BJ (cell line): ENCODE measurements at regions not wholly inside any gene's neighbourhood (a gene's known extent, or its start where the extent isn't known, plus 50 kb on each side); places are given as distances from the start of the nearest gene placed in this dataset.

Source experiments
- CTCF ChIA-PET: fragments of 350-600 bp; formaldehyde crosslinking; extraction: SDS; loops from one replicate; lab custom pipeline; 2021; ENCODE audit warnings: antibody characterized with exemption, inconsistent platforms; lab: Yijun Ruan, JAX
- POLR2A ChIA-PET: fragments of 300-600 bp; sonication (Branson Sonifier 250); formaldehyde crosslinking; extraction: SDS; loops from one replicate; lab custom pipeline; 2021; ENCODE audit warnings: antibody characterized with exemption; lab: Charles Lee
- DNase-seq: peaks from one replicate; pipeline ENCODE4 v3.0.0-alpha.2; 2011; ENCODE audit warnings: low read depth
- H3K27me3 ChIP-seq: 2 replicates; pipeline ENCODE4 v1.6.0; 2011; ENCODE audit warnings: low read length; ENCODE audit not compliant: control insufficient read depth, insufficient read depth
- H3K36me3 ChIP-seq: 2 replicates; pipeline ENCODE4 v1.5.1; 2011; ENCODE audit warnings: low read length; ENCODE audit not compliant: control insufficient read depth, insufficient read depth
- H3K4me3 ChIP-seq: 2 replicates; pipeline ENCODE4 v1.5.1; 2011; ENCODE audit warnings: low read depth, mild to moderate bottlenecking, control low read depth, low read length
- CTCF ChIP-seq: IDR thresholded peaks from 2 replicates; pipeline ENCODE4 v1.5.1; 2011; ENCODE audit warnings: low read depth, mild to moderate bottlenecking, control low read depth, inconsistent platforms, low read length, moderate library complexity; ENCODE audit not compliant: insufficient read depth

- Histone ChIP-seq H3K27me3 (no peaks in the 10 kb centered on the region), H3K36me3 (no peaks in the 10 kb centered on the region), H3K4me3 (no peak overlapping the region)
- ChIA-PET POLR2A (no interaction called here), CTCF (no interaction called here)
- no peak for TF ChIP-seq CTCF
- DNase-seq, result no peak
Observed at GRCh38 chrX:141402897-141403610, 160.7 kb upstream of the SPANXC start.

- no peak overlapping the region for H3K4me3 ChIP-seq
- CTCF ChIA-PET, result no interaction called here
- TF ChIP-seq CTCF, result no peak
- no peaks in the 10 kb centered on the region for H3K36me3 ChIP-seq
- no peaks in the 10 kb centered on the region for H3K27me3 ChIP-seq
- DNase-seq, result no peak
- POLR2A ChIA-PET, result no interaction called here
Observed at GRCh38 chrX:141396536-141396935, 154.2 kb upstream of the SPANXC start.

GRCh38 chrX:141375011-141375760 lies 132.9 kb upstream of the SPANXC start:
- Histone ChIP-seq H3K4me3 (no peak overlapping the region), H3K36me3 (no peaks in the 10 kb centered on the region), H3K27me3 (no peaks in the 10 kb centered on the region)
- ChIA-PET CTCF (interaction anchor here (0.6 kb wide), 1 partner anchor 24 kb away, joined by 3 read pairs; no protein-coding TSS in a partner anchor), POLR2A (no interaction called here)
- DNase-seq, result no peak
- TF ChIP-seq CTCF, result no peak

GRCh38 chrX:141341743-141342142 lies 99.4 kb upstream of the SPANXC start:
- POLR2A ChIA-PET, result no interaction called here
- DNase-seq, result no peak

More at GRCh38 chrX:141341743-141342142, 99.4 kb upstream of the SPANXC start:
- no peak for TF ChIP-seq CTCF
- Histone ChIP-seq H3K36me3 (no peaks in the 10 kb centered on the region), H3K4me3 (no peak overlapping the region), H3K27me3 (no peaks in the 10 kb centered on the region)
- CTCF ChIA-PET, result no interaction called here
